Vagina (tissue), 2 donors: ENCODE measurements at regions not wholly inside any gene's neighbourhood (a gene's known extent, or its start where the extent isn't known, plus 50 kb on each side); places are given as distances from the start of the nearest gene placed in this dataset.

Source experiments
- DNase-seq, 2 donors: peaks; one replicate each; pipeline ENCODE4 v3.0.0-alpha.2; 2017; ENCODE audit errors: extremely low spot score in 2 of 2
- H3K27ac ChIP-seq: fragments of 200-600 bp; sonication (generic); one replicate; pipeline ENCODE4 v1.5.1; 2019
- H3K27me3 ChIP-seq: fragments of 200-600 bp; sonication (generic); one replicate; pipeline ENCODE4 v1.5.1; 2019
- H3K36me3 ChIP-seq, 2 donors: fragments of 200-600 bp; sonication (generic); one replicate each; pipeline ENCODE4 v1.5.1; 2017 to 2019
- H3K4me1 ChIP-seq: fragments of 200-600 bp; sonication (generic); one replicate; pipeline ENCODE4 v1.5.1; 2019
- H3K4me3 ChIP-seq, 2 donors: fragments of 200-600 bp; sonication (generic); 1 replicate in 1 of 2; 2 replicates in 1 of 2; pipeline ENCODE4 v1.5.1; 2016 to 2019
- H3K9me3 ChIP-seq: fragments of 200-600 bp; sonication (generic); one replicate; pipeline ENCODE4 v1.5.1; 2019
- POLR2A ChIP-seq, 2 donors: fragments of 450-650 bp; IDR thresholded peaks; one replicate each; pipeline ENCODE4 v1.6.1; 2017; ENCODE audit warnings: antibody characterized with exemption in 2 of 2, mild to moderate bottlenecking in 2 of 2, moderate library complexity in 2 of 2
- POLR2AphosphoS5 ChIP-seq, 2 donors: sonication (generic); formaldehyde crosslinking; IDR thresholded peaks; one replicate each; pipeline ENCODE4 v1.9.0; 2017; ENCODE audit warnings: antibody characterized with exemption in 2 of 2, mild to moderate bottlenecking in 2 of 2, low read depth in 1 of 2; ENCODE audit not compliant: insufficient read depth in 1 of 2
- intact Hi-C: fragments of 100-400 bp; cut with DNase I; formaldehyde crosslinking; loops from one replicate; pipeline ENCODE4 v1.15.1; 2023
- TF ChIP-seq, protein P1 (sequence below), 3 experiments: fragments of 450-650 bp in 2 of 3; fragments of 200-600 bp in 1 of 3; sonication (generic) in 1 of 3; IDR thresholded peaks; one replicate each; pipeline ENCODE4 v1.5.1; 2017 to 2019; ENCODE audit warnings: antibody characterized with exemption in 3 of 3, mild to moderate bottlenecking in 2 of 3, moderate library complexity in 2 of 3

DNA sequence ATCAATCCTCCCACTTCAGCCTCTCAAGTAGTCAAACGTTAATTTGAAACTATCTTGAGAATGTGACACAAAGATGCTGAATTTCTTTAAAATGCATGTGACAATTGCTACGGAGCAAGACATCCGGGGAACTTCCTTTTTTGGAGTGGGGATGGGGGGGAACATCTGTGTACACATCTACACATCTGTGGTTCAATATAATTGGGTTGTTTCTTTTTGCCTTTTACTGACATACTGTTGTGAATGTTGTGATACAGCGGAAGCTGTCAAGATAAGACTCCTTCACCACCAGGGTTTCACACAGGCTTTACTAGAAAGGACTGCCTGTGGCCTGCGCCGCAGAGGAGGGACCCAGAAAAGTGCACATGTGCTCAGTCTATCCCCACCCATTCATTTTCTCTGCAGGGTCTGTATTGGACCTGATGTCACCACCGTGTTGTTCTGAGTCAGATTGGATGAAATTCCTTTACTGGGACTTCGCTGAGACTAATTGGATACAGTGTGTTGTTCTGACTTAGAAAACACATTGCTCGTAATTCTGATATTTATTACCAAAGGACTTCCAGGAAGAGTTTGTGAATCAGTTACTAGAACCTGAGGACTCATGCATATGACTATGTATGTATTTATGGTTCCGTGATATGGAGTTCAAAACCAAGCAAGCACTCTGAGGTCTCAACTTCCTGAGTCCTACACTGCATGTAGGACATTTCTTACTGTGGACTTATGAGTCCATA is 98.7 kb upstream of the SGK1 start:
- TF ChIP-seq, protein P1, sequence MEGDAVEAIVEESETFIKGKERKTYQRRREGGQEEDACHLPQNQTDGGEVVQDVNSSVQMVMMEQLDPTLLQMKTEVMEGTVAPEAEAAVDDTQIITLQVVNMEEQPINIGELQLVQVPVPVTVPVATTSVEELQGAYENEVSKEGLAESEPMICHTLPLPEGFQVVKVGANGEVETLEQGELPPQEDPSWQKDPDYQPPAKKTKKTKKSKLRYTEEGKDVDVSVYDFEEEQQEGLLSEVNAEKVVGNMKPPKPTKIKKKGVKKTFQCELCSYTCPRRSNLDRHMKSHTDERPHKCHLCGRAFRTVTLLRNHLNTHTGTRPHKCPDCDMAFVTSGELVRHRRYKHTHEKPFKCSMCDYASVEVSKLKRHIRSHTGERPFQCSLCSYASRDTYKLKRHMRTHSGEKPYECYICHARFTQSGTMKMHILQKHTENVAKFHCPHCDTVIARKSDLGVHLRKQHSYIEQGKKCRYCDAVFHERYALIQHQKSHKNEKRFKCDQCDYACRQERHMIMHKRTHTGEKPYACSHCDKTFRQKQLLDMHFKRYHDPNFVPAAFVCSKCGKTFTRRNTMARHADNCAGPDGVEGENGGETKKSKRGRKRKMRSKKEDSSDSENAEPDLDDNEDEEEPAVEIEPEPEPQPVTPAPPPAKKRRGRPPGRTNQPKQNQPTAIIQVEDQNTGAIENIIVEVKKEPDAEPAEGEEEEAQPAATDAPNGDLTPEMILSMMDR (IDR thresholded peaks at IDR 0.05), result no peak
- TF ChIP-seq POLR2AphosphoS5 (IDR thresholded peaks at IDR 0.05; ENCODE audit: insufficient read depth in 1 of 2, low read depth in 1 of 2), result no peak
- Histone ChIP-seq H3K36me3 (no peaks in the 10 kb centered on the region), H3K4me3 (no peak overlapping the region), H3K9me3 (no peaks in the 10 kb centered on the region), H3K4me1 (no peaks in the 10 kb centered on the region), H3K27me3 (no peaks in the 10 kb centered on the region), H3K27ac (no peak overlapping the region)
- intact Hi-C loops, result no loop called here
- DNase-seq, result no peak

GRCh38 chr6:134415656-134416055 is 97.7 kb upstream of the SGK1 start:
- Histone ChIP-seq H3K4me3 (no peak overlapping the region), H3K27ac (no peak overlapping the region), H3K27me3 (no peaks in the 10 kb centered on the region), H3K4me1 (no peaks in the 10 kb centered on the region), H3K36me3 (no peaks in the 10 kb centered on the region), H3K9me3 (no peaks in the 10 kb centered on the region)
- no peak for TF ChIP-seq POLR2A (IDR thresholded peaks at IDR 0.05)
- TF ChIP-seq, protein P1 (IDR thresholded peaks at IDR 0.05), result no peak
- TF ChIP-seq POLR2AphosphoS5 (IDR thresholded peaks at IDR 0.05; ENCODE audit: insufficient read depth in 1 of 2, low read depth in 1 of 2), result no peak
- intact Hi-C loops, result no loop called here
- DNase-seq, result no peak

- H3K27ac ChIP-seq, result no peak overlapping the region
- no peaks in the 10 kb centered on the region for H3K9me3 ChIP-seq
- H3K36me3 ChIP-seq, result no peaks in the 10 kb centered on the region
- H3K27me3 ChIP-seq, result no peaks in the 10 kb centered on the region
- no peak overlapping the region for H3K4me3 ChIP-seq
- TF ChIP-seq POLR2A (IDR thresholded peaks at IDR 0.05), result no peak
- TF ChIP-seq POLR2AphosphoS5 (IDR thresholded peaks at IDR 0.05; ENCODE audit: insufficient read depth in 1 of 2, low read depth in 1 of 2), result no peak
- TF ChIP-seq, protein P1 (IDR thresholded peaks at IDR 0.05), result no peak
- H3K4me1 ChIP-seq, result no peaks in the 10 kb centered on the region
- intact Hi-C loops, result no loop called here
- no peak for DNase-seq
These were observed 97.3 kb upstream of the SGK1 start for GRCh38 chr6:134415194-134415593.

GRCh38 chr6:134414793-134415192 is 96.9 kb upstream of the SGK1 start:
- no peaks in the 10 kb centered on the region for H3K36me3 ChIP-seq
- H3K4me3 ChIP-seq, result no peak overlapping the region
- intact Hi-C loops, result no loop called here
- H3K9me3 ChIP-seq, result no peaks in the 10 kb centered on the region
- TF ChIP-seq POLR2AphosphoS5 (IDR thresholded peaks at IDR 0.05; ENCODE audit: insufficient read depth in 1 of 2, low read depth in 1 of 2), result no peak
- TF ChIP-seq, protein P1 (IDR thresholded peaks at IDR 0.05), result no peak
- TF ChIP-seq POLR2A (IDR thresholded peaks at IDR 0.05), result no peak
- H3K27ac ChIP-seq, result no peak overlapping the region
- no peaks in the 10 kb centered on the region for H3K27me3 ChIP-seq
- no peaks in the 10 kb centered on the region for H3K4me1 ChIP-seq
- DNase-seq, result no peak

DNA sequence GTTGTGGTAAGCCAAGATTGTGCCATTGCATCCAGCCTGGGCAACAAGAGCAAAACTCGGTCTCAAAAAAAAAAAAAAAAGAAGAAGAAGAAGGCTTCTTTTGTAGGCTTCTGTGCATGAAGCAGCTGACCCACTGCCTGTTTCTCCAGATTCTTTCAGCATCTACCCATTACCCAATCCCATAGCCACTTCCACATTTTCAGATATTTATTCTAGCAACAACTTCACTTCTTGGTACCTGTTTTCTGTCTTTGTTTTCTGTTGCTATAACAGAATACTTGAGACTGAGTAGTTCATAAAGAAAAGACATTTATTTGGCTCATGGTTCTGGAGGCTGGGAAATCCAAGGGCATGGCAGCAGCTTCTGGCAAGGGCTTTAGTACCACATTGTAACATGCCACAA is 95.3 kb upstream of the SGK1 start:
- H3K9me3 ChIP-seq, result no peaks in the 10 kb centered on the region
- DNase-seq, result no peak
- no peak for TF ChIP-seq POLR2AphosphoS5 (IDR thresholded peaks at IDR 0.05; ENCODE audit: insufficient read depth in 1 of 2, low read depth in 1 of 2)
- TF ChIP-seq, protein P1 (IDR thresholded peaks at IDR 0.05), result no peak
- TF ChIP-seq POLR2A (IDR thresholded peaks at IDR 0.05), result no peak

More for the DNA sequence above, 95.3 kb upstream of the SGK1 start:
- no peak overlapping the region for H3K4me3 ChIP-seq
- no peaks in the 10 kb centered on the region for H3K36me3 ChIP-seq
- no peak overlapping the region for H3K27ac ChIP-seq
- intact Hi-C loops, result no loop called here
- H3K4me1 ChIP-seq, result no peaks in the 10 kb centered on the region
- H3K27me3 ChIP-seq, result no peaks in the 10 kb centered on the region
